Lower lobe of right lung (tissue), 2 donors: ENCODE measurements at regions not wholly inside any gene's neighbourhood (a gene's known extent, or its start where the extent isn't known, plus 50 kb on each side); places are given as distances from the start of the nearest gene placed in this dataset.
A peak's percentile ranks its signal among the peaks of the same experiment; 100 is the strongest.
"Not testable (repeated sequence)": the region's sequence is repeated elsewhere in the genome, so short reads cannot be mapped to it uniquely, and the experiment has no call there.

Source experiments
- ATAC-seq, 2 donors: fragments of 200-7000 bp; cut with Tn5 transposase; one replicate each; pipeline ENCODE4 v1.9.1; 2020 to 2022; ENCODE audit warnings: mild to moderate bottlenecking in 2 of 2, moderate library complexity in 2 of 2
- DNase-seq: peaks from one replicate; pipeline ENCODE4 v3.0.0-alpha.2; 2020
- H3K27ac ChIP-seq: fragments of 200-600 bp; one replicate; pipeline ENCODE4 v1.8.0; 2022
- H3K27me3 ChIP-seq: fragments of 200-600 bp; one replicate; pipeline ENCODE4 v1.8.0; 2022; ENCODE audit warnings: low read depth
- H3K36me3 ChIP-seq: fragments of 200-600 bp; one replicate; pipeline ENCODE4 v1.8.0; 2022; ENCODE audit warnings: mild to moderate bottlenecking
- H3K4me1 ChIP-seq: fragments of 200-600 bp; one replicate; pipeline ENCODE4 v1.8.0; 2022
- H3K4me3 ChIP-seq: fragments of 200-600 bp; one replicate; pipeline ENCODE4 v1.8.0; 2022; ENCODE audit warnings: mild to moderate bottlenecking
- H3K9me3 ChIP-seq: fragments of 200-600 bp; one replicate; pipeline ENCODE4 v1.8.0; 2022
- CTCF ChIP-seq: fragments of 200-600 bp; IDR thresholded peaks from one replicate; pipeline ENCODE4 v1.8.0; 2022; ENCODE audit warnings: antibody characterized with exemption, mild to moderate bottlenecking
- intact Hi-C: fragments of 100-400 bp; cut with DNase I; formaldehyde crosslinking; loops from one replicate; pipeline ENCODE4 v1.11.0; 2022
- donor health status: DM: no; HTN: yes; CAD: no; lungs with severe emphysema.

GRCh38 chr1:94661431-94661932, 119.9 kb upstream of the F3 start:
- no peak overlapping the region for H3K27ac ChIP-seq
- intact Hi-C loops = no loop called here
- TF ChIP-seq CTCF = no peak

DNA sequence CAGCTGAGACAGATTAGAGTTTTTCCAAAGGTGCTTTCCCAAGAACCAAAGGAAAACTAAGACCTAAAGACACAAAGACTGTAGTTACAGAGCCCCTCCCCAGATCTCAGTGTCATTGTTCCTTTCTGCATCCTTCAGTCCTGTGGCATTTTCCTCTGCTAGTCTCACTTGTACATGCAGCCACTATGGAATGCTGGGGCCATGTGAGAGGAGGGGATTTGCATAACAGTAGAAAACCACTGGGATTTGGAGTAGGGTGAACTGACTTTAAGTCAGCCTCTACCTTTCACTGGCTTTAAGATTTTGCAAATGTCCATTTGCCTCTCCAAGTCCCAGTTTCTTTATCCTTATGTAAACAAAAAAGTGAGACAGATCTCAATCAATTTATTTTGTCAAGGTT, 119.4 kb upstream of the F3 start:
- TF ChIP-seq CTCF = no peak
- Histone ChIP-seq H3K9me3 (no peaks in the 10 kb centered on the region), H3K36me3 (no peaks in the 10 kb centered on the region), H3K27me3 (no peaks in the 10 kb centered on the region), H3K4me3 (no peak overlapping the region), H3K27ac (no peak overlapping the region), H3K4me1 (no peaks in the 10 kb centered on the region)
- ATAC-seq = no peak
- no peak for DNase-seq
- intact Hi-C loops = no loop called here

More at GRCh38 chr1:94661431-94661932, 119.9 kb upstream of the F3 start:
- no peaks in the 10 kb centered on the region for H3K4me1 ChIP-seq
- ATAC-seq = no peak
- H3K4me3 ChIP-seq = no peak overlapping the region
- H3K27me3 ChIP-seq = no peaks in the 10 kb centered on the region
- H3K36me3 ChIP-seq = no peaks in the 10 kb centered on the region
- H3K9me3 ChIP-seq = no peaks in the 10 kb centered on the region
- DNase-seq = no peak

GRCh38 chr1:94660258-94660657, 118.7 kb upstream of the F3 start:
- intact Hi-C loops = no loop called here

DNA sequence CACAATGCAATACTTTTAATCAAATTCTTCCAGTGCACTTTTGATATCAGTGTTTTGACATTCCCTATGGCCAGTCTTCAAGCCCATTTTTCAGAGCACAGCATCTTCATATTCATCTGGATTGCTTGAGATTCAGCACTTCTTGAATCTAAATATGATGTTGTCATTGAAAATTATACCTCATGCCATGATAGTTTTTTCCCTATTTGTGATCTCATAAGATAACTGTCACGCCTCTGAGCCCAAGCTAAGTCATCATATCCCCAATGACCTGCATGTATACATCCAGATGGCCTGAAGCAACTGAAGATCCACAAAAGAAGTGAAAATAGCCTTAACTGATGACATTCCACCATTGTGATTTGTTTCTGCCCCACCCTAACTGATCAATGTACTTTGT, 117.6 kb upstream of the F3 start:
- H3K4me3 ChIP-seq, H3K27me3 ChIP-seq, intact Hi-C loops, H3K36me3 ChIP-seq, DNase-seq, H3K4me1 ChIP-seq, H3K9me3 ChIP-seq, H3K27ac ChIP-seq, ATAC-seq: not testable (repeated sequence)

More at GRCh38 chr1:94660258-94660657, 118.7 kb upstream of the F3 start:
- no peak for ATAC-seq
- H3K27me3 ChIP-seq = no peaks in the 10 kb centered on the region
- H3K27ac ChIP-seq = no peak overlapping the region
- H3K9me3 ChIP-seq = no peaks in the 10 kb centered on the region
- H3K36me3 ChIP-seq = no peaks in the 10 kb centered on the region
- TF ChIP-seq CTCF = no peak
- H3K4me1 ChIP-seq = no peaks in the 10 kb centered on the region
- no peak overlapping the region for H3K4me3 ChIP-seq
- no peak for DNase-seq

DNA sequence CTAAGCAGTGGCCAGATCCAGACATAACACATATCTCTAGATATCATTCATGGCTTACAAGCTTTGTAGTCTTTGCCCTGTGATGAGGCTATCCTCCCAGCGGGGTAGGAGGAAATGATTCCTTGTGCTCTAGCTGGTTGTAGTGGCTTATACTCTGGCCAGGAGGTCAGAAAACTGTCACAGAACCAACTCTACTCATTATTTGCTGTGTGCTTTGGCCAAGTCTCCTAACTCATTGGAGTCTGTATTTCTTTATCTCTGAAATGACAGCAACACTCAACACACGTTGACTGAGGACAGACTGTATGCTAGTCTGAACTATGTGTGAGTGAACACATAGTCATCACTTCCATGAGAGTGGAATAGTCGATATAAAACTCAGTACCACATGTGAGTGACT, 116.7 kb upstream of the F3 start:
- H3K4me1 ChIP-seq = peaks cover 7% of the 10 kb centered on the region
- ATAC-seq (peak; percentile 28 to 48), DNase-seq (no peak)
- H3K4me3 ChIP-seq = no peak overlapping the region
- H3K27me3 ChIP-seq = no peaks in the 10 kb centered on the region
- no peak for TF ChIP-seq CTCF
- H3K9me3 ChIP-seq = no peaks in the 10 kb centered on the region
- no peaks in the 10 kb centered on the region for H3K36me3 ChIP-seq
- no peak overlapping the region for H3K27ac ChIP-seq
- intact Hi-C loops = no loop called here

GRCh38 chr1:94657776-94658175, 116.2 kb upstream of the F3 start:
- H3K4me3 ChIP-seq, H3K27ac ChIP-seq, H3K27me3 ChIP-seq, H3K4me1 ChIP-seq, intact Hi-C loops, DNase-seq, H3K36me3 ChIP-seq, H3K9me3 ChIP-seq, ATAC-seq: not testable (repeated sequence)

- Histone ChIP-seq H3K27ac (no peak overlapping the region), H3K27me3 (no peaks in the 10 kb centered on the region), H3K9me3 (no peaks in the 10 kb centered on the region), H3K4me1 (peaks cover 7% of the 10 kb centered on the region), H3K36me3 (no peaks in the 10 kb centered on the region), H3K4me3 (no peak overlapping the region)
- TF ChIP-seq CTCF = no peak
- DNase-seq = no peak
- no peak for ATAC-seq
- intact Hi-C loops = no loop called here
Observed at GRCh38 chr1:94656967-94657366, 115.4 kb upstream of the F3 start.
